HG03095 (cell line): ENCODE measurements at regions not wholly inside any gene's neighbourhood (a gene's known extent, or its start where the extent isn't known, plus 50 kb on each side); places are given as distances from the start of the nearest gene placed in this dataset.

Source experiments
- ATAC-seq: cut with Tn5 transposase; IDR thresholded peaks from one replicate; pipeline ENCODE4 v1.9.1; 2021; ENCODE audit warnings: moderate library complexity; ENCODE audit not compliant: unreplicated experiment

DNA sequence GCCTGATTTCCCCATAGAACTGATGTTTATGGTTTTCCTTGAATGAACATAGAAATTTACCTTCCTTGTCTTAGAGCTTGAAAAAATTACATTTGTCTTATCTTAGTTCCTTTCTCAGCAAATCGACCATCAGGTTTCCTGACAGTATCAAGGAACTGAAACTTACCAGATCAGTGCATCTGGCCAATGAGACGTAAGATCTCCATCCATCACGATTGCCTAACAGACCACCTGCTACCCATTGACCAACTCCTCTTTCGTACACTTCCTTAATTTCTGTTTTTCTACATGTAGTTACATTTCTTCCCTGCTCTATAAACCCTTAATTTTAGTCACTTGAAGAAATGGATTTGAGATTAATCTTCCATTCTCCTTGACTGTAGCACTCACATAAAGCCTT lies 57.4 kb upstream of the TMPRSS15 start:
- no peak for ATAC-seq

DNA sequence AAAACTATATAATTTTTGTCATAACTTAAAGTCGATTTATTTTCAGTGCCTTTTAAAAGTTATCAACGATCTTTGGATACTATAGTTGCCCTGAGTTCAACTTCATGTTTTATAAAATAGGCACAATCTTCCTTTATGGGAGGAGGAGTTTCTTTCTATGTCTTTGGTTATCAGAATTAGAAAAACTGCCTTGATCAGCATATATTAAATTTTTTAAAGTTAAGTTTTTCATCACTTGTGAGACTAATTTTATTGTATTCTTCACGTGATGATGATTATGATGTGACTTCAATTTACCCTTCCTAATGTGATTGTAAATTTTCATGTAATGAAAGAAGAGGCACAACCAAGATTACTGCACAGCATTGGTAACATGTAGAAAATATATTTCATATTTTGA lies 58.2 kb upstream of the TMPRSS15 start:
- no peak for ATAC-seq

DNA sequence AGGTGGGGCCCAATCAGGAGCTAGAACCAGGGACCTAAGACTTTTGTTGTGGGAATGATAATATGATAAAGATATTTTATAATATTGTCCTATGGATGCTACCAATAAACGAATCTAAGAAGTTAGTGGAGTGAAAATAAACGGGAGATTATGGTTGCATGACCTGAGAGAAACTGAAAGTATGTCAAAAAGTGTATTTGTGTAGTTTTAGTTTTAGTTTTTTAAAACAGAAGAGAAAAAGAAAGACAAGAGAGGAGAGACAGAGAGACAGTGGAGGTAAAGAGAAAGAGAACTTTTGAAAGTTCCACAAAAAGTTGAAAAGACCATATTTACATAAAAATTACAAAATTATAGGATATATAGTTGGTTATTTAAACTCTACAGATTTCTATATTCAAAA lies 64.1 kb upstream of the TMPRSS15 start:
- ATAC-seq: no peak

DNA sequence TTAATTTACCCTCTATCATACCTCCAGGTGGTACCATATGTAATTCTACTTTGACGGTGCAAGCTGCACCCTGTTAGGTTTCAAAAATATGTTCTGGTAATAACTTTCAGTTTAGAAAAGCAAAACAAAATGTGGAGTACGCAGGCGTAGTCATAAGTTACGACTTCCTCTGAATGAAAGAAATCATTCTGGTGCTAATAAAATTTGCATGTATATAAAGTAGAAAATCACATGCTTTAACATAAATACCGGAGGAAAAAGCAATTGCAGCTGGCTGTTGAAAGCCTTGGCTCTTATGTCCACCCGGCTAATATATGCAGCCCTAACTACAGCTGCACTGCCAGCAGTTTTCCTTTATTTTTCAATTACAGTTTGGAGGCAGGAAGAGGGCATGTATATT lies 65.2 kb upstream of the TMPRSS15 start:
- no peak for ATAC-seq

DNA sequence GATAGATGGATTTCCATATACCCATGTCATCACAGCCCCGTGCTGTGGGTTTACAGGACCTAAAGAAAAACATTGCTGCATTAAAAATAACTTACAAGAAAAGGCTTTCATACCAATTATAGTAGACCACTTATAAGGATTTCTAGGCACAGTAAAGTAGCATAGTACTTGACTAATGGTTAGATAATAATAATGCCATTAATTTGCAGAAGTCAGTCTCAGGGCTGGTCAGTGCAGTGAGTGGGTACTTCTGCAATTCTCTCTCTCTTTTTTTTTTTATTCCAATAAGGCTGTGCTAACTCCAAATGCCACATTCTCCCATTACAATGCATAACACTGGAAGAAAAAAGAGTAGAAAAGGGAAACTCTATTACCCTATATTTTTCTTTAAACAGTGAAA lies 73.1 kb upstream of the TMPRSS15 start:
- no peak for ATAC-seq

DNA sequence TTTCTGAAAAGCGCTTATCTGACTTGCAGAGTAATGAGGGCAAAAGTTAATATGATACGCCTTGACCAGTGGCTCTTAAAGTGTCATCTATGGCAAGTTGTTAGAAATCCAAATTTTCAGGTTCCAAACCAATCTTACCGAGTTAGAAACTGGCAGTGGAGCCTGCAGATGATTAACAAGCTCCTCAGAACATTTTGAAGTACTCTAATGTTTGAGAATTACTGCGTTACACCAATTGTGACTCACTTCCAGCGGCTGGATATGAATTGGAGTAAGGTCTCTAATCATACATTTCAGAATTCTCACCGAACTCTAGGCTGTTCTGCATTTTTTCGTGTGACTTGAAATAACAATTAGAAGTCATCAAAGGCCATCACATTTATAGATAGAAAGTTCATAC lies 73.5 kb upstream of the TMPRSS15 start:
- ATAC-seq: no peak

DNA sequence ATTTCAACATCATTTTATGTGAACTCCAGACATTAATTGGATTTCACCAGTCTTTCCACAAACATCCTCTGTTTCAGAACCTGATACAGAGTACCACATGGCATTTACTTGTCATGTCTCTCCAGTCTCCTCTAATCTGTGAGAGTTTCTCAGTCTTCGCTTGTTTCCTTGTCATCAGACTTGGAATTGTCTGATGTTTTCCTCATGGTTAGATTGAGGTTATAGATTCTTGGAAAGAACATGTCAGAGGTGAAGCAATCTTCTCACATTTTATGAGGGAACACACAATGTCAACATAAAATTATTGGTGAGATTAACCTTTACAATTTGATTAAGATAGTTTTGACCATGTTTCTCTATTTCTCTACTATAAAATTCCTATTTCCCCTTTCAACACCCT lies 74.9 kb upstream of the TMPRSS15 start:
- no peak for ATAC-seq

DNA sequence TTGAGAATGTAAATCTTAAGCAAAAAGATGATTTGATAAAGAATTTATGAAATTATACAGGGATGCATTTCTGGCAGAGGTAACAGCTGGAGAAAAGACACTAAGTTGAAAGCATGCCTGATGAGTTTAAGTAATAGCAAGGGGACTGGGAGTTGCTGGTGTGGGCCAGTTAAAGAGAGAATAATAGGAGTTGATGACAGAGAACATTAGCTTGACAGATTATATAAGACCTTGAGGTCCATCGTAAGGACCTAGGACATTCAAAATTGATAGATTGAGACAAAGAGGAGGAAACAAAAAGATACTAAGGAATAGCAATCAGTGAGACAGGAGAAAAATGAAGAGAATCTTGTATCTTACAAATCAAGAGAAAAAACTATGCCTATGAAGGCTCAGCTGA lies 84.7 kb upstream of the TMPRSS15 start:
- ATAC-seq: no peak

DNA sequence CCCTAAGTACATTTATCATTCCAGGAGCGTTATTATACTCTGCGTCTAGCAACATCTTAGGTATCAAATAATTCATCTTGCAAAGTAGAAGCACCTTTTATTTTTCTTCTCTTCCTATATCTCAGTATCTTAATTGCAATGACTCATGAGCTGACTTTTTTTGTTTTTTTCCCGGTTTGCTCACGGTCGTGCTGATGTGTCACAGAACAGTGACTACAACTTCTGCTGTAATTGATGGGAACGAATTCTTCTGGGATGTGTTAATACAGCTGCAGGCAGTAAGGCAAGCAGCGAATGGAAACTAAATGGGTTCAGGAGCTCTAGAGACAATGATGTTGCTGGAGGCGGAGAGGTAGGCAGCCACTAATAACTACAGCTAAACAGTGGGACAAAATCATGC lies 89.8 kb upstream of the TMPRSS15 start:
- no peak for ATAC-seq

DNA sequence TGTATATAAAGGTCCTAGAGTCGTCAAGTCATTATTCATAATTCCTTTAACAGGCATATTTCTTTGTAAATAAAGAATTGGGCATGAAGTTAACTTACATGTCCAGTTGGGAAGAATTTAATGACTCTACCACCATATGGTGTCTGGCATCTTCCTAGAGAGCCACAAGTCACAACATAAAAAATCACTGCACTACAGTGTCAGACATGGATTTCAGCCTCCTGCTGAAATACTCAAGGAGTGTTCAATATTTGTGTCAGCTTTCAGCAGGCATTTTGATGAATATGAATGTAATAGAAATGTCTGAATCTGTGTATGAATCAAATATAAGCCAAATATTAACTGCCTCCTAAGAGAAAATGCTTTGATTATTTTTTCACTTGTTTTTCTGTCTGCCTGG lies 91.9 kb upstream of the TMPRSS15 start:
- ATAC-seq: no peak

DNA sequence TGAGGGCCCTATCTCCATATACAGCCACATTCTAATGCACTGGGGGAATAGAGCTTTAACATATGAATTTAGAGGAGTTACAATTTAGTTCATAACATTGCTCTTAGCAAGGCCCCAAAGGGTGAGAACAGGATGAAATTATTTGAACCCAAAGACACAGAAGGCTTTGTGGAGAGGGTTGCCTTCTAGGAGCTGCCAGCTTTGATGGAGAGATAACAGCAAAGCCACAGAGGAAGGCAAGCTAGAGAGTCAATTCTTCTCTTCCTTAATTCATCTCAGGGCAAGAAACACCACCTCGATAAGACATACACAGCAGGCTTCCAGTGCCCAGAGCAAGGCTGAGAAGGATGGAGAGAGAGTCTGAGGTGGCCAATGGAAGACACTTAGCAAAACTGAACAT lies 94.8 kb upstream of the TMPRSS15 start:
- no peak for ATAC-seq

DNA sequence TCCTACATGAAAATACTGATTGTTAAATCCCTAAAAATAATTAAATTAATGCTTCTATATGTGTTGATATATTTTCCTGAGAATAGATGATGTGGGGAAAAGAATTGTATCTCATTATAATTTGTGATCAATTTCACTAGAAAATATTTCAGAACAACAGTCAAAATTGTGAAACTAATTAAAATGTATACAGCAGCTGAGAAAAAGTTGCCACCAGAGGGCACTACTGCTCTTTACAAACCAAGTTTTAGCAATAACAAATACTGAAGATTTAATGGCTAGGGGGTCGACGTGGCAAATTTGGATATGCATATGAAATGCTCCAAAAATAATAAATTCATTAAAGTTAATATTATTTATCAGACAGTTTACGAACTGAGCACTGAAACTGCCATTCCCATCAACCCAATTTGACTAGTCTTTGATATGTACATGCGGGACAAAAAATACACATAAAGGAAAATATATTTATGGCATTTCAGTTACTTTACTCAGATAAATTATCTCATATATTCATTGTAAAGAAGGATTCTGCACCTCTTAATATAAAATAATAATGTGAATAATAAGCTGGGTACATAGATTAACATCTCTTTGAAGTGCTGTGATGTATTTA lies 96.3 kb upstream of the TMPRSS15 start:
- ATAC-seq: no peak

DNA sequence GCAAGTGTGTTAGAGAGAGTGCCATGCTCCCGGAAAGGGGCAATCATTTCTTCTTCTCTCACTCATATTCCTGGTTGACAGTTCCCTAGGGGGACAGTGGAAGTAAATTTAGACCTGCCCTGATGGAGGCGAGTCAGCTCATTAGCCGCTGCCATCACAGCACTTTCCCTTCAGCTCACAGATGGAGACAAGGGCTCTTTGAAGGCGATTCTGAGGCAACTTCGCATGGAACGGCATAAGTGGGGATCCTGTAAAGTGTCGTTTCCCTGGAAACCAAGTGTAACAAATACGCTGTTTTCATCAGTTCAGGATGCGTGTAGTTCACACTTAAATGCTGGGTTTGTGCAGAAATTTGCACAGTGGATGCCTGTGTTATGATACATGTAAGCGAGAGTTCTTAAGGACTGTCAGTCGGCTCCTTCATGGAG lies 114.5 kb upstream of the TMPRSS15 start:
- ATAC-seq: no peak

DNA sequence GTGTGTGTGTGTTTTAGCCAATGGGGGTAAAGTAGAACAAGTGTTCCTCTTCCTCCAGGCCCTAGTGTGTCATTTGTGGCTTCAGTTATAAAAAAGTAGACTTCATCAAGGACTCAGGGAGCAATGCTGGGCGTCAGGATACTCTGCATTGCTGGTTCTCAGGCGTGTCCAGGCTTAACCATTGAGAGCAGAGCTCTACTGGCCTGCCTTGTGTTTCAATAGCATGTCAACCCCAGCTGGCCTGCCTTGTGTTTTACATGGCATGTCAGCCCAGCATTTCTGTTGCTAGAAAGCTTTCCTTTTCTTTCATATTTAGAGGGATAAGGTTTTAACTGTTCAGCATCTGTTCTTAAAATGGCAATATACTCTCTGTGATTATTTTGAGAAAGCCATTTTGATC lies 117.6 kb upstream of the TMPRSS15 start:
- no peak for ATAC-seq

DNA sequence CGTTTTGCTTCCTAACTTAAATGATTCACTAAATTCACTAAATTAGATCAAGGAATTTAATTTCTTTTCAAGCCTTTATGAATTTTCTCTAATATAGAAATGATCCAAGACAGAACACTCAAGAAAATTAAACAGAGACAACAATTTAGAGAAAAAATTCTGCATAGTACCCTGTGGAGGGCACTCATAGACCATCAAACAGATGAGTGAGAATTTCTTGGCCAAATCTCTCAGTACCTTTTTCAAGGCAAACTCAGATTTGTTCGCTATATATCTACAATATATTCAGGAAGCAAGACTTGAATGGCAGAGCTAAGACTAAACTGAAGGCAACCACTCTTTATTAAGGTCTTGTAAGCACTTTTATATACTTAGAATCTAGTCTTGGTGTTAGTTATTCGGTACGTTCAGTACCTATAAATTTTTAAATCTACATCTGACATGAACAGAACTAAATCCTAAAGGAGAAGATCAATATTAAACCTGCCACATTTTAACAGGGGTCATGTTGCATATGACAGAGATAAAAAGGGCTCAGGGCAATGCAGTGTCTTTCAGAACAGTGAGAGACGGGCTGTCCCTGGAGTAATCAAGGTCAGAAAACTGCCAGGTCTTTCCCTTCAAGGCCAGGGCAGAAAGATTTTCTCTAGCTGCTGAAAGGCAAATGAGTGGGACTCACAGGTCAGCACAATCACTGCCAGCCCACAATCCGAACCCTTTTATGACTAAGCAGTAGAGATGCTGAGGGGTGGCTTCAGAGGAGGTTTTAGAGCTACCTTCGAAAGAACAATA lies 118.8 kb upstream of the TMPRSS15 start:
- no peak for ATAC-seq

DNA sequence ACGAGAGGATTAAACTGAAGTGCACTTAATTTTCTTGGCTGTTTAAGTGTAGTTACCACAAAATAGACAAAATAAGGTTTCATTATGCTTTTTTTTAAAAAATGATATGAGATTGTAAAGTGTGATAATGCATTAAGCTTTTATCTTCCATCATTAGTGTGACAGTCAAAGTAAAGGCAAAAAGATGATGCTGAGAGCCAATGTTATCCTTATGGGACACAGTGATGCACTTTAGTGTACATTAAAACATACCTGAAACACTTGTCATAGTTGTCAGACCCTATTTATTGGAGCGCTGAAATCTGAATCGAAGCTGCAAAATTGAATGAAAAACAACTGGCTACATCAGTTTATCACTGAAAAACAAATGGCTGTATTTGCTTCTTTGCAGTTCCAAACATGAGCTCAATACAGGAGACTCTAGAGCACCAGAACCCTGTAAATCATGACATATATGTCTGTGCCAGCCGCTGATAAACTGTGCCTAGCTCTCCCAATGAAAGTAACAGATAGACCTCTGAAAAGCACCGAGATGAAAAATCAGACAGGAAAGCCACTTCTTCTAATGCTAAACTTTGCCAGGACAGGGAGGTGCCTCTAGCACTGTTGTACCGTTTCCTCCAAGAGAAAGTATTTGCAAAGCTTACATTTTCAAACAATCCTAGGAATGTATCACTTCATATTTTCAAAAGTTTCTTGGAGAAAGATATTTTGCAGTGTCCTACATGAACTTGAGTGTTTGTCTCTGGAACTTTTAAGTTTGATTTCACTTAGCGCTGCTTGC lies 120.7 kb upstream of the TMPRSS15 start:
- ATAC-seq: no peak

DNA sequence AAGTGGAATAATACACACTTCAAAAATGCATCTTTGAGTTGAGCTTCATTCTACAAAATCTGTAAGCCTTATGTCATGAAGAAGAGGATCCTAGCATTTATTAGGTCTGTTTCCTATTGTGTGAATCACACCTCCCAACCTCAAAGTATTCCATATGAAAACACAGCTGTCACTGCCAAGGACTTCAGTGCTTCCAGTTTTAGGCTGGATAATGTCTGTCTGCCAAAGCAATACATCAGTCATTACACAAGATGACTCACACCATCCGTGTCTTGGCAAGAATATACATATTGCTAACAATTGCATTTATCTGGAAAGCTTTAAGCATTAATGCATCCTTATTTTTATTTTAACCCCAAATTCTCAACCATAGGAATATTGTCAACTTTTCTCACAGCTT lies 125.7 kb upstream of the TMPRSS15 start:
- no peak for ATAC-seq

DNA sequence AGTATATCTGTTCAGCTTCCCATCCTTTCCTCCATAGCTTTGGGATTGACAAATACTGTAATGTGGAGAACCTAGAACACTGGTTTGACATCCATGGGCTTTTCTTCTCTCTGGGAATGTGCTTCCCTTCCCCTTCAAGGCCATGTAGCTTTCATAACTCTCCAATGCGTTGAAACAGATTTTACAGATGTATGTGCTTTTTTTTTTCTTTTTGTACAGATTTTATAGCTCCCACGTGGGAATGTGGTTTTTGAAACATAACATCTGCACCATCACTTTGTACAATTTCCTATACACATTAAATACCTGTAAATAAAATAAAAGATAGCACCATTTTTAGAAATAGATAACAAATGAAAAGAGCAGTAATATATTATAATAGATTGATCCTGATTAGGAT lies 138.5 kb upstream of the TMPRSS15 start:
- no peak for ATAC-seq

DNA sequence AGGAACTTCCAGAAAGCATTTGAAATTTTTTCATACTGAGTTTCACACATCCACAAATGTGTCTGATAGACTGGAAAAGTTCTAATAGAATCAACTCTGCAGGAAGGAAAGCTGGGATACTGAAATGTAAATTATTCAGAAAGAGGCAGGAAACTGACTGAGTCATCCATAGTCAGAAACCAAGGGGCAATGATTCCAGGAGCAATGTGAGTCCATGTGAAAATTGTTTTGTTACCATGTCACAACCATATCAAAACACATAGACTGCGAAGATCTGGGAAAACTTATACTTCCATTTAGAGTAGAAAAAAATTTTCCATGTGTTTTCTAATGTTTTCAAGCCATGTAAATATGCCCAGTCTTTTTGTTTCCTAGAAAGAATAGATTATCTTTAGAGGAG lies 142.3 kb upstream of the TMPRSS15 start:
- ATAC-seq: no peak

DNA sequence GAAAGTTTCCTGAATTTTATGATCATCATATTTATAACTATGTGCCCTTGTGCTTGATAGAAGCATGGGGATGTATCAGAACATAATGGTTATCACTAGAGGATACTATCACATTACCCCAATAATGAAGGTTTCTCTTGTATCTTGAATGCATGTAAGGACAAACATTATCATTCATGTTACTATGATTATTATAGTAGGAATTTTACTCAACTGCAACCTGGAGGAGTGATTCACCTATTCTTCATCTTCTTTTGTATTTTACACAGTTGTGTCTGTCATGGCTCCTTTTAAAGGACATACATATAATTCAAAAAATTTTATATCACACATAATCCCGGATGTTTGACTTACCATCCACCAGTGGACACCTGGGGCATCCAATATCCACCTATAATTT lies 143.8 kb upstream of the TMPRSS15 start:
- ATAC-seq: no peak

DNA sequence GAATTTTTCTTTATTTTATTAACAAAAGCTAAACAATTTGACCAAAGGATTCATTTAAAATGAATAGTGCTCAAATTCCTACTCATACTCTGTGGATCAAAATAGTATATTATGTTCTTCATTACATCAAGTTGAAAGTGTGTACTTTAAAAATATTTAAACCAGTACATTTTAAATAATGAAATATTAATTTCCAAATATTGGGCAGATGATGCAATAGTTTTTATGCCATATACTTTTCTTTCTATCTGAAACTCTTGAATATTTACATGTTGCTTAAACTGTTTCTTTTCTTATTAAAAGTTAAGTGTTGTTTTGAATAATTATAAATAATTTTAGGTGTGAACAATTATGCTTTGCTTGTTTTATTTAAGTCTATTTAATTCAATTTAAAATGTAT lies 144.7 kb upstream of the TMPRSS15 start:
- ATAC-seq: no peak
